H1 (cell line): ENCODE measurements at regions not wholly inside any gene's neighbourhood (a gene's known extent, or its start where the extent isn't known, plus 50 kb on each side); places are given as distances from the start of the nearest gene placed in this dataset.

Experiments
- TF ChIP-seq, protein P1 (sequence below): fragments of 300-600 bp; sonication (generic); IDR thresholded peaks from 2 replicates; pipeline ENCODE4 v1.7.1; 2012; ENCODE audit warnings: low read length, moderate library complexity, mild to moderate bottlenecking, inconsistent platforms; ENCODE audit not compliant: insufficient replicate concordance

DNA sequence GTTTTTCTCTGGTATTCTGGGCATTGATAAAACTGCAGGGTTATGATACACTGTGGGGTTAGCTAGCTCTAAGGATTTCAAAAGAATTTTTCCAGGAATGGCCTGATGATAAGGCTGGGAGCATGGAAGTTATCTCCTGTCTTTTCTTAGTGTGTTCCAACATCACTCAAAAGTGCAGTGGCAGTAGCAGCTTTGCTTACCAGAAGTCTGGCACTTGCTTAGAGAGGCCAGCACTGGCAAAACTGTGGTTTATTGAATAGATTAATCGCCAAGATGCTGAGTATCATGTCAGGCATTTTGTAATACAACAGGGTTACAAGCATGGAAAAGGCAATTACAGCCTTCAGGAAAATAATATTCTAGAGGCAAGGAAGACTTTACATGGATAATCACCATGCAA is 719.5 kb upstream of the GJE1 start (continued):
- TF ChIP-seq, protein P1, sequence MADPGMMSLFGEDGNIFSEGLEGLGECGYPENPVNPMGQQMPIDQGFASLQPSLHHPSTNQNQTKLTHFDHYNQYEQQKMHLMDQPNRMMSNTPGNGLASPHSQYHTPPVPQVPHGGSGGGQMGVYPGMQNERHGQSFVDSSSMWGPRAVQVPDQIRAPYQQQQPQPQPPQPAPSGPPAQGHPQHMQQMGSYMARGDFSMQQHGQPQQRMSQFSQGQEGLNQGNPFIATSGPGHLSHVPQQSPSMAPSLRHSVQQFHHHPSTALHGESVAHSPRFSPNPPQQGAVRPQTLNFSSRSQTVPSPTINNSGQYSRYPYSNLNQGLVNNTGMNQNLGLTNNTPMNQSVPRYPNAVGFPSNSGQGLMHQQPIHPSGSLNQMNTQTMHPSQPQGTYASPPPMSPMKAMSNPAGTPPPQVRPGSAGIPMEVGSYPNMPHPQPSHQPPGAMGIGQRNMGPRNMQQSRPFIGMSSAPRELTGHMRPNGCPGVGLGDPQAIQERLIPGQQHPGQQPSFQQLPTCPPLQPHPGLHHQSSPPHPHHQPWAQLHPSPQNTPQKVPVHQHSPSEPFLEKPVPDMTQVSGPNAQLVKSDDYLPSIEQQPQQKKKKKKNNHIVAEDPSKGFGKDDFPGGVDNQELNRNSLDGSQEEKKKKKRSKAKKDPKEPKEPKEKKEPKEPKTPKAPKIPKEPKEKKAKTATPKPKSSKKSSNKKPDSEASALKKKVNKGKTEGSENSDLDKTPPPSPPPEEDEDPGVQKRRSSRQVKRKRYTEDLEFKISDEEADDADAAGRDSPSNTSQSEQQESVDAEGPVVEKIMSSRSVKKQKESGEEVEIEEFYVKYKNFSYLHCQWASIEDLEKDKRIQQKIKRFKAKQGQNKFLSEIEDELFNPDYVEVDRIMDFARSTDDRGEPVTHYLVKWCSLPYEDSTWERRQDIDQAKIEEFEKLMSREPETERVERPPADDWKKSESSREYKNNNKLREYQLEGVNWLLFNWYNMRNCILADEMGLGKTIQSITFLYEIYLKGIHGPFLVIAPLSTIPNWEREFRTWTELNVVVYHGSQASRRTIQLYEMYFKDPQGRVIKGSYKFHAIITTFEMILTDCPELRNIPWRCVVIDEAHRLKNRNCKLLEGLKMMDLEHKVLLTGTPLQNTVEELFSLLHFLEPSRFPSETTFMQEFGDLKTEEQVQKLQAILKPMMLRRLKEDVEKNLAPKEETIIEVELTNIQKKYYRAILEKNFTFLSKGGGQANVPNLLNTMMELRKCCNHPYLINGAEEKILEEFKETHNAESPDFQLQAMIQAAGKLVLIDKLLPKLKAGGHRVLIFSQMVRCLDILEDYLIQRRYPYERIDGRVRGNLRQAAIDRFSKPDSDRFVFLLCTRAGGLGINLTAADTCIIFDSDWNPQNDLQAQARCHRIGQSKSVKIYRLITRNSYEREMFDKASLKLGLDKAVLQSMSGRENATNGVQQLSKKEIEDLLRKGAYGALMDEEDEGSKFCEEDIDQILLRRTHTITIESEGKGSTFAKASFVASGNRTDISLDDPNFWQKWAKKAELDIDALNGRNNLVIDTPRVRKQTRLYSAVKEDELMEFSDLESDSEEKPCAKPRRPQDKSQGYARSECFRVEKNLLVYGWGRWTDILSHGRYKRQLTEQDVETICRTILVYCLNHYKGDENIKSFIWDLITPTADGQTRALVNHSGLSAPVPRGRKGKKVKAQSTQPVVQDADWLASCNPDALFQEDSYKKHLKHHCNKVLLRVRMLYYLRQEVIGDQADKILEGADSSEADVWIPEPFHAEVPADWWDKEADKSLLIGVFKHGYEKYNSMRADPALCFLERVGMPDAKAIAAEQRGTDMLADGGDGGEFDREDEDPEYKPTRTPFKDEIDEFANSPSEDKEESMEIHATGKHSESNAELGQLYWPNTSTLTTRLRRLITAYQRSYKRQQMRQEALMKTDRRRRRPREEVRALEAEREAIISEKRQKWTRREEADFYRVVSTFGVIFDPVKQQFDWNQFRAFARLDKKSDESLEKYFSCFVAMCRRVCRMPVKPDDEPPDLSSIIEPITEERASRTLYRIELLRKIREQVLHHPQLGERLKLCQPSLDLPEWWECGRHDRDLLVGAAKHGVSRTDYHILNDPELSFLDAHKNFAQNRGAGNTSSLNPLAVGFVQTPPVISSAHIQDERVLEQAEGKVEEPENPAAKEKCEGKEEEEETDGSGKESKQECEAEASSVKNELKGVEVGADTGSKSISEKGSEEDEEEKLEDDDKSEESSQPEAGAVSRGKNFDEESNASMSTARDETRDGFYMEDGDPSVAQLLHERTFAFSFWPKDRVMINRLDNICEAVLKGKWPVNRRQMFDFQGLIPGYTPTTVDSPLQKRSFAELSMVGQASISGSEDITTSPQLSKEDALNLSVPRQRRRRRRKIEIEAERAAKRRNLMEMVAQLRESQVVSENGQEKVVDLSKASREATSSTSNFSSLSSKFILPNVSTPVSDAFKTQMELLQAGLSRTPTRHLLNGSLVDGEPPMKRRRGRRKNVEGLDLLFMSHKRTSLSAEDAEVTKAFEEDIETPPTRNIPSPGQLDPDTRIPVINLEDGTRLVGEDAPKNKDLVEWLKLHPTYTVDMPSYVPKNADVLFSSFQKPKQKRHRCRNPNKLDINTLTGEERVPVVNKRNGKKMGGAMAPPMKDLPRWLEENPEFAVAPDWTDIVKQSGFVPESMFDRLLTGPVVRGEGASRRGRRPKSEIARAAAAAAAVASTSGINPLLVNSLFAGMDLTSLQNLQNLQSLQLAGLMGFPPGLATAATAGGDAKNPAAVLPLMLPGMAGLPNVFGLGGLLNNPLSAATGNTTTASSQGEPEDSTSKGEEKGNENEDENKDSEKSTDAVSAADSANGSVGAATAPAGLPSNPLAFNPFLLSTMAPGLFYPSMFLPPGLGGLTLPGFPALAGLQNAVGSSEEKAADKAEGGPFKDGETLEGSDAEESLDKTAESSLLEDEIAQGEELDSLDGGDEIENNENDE: no peak
